HL-60 (cell line): ENCODE measurements at regions not wholly inside any gene's neighbourhood (a gene's known extent, or its start where the extent isn't known, plus 50 kb on each side); places are given as distances from the start of the nearest gene placed in this dataset.

Source experiments
- DNase-seq, 2 experiments: peaks; one replicate each; pipeline ENCODE4 v3.0.0-alpha.2; 2010 to 2020; ENCODE audit warnings: low read depth in 1 of 2, low spot score in 1 of 2
- H3K27ac ChIP-seq: fragments of 250-450 bp; sonication (Bioruptor Pico); replicated peaks from 2 replicates; pipeline ENCODE4 v1.5.1; 2020; ENCODE audit warnings: mild to moderate bottlenecking, moderate library complexity
- H3K27me3 ChIP-seq: fragments of 250-450 bp; sonication (Bioruptor Pico); 2 replicates; pipeline ENCODE4 v1.5.1; 2021; ENCODE audit warnings: mild to moderate bottlenecking, moderate library complexity; ENCODE audit not compliant: insufficient read depth, poor library complexity, severe bottlenecking
- H3K4me3 ChIP-seq: replicated peaks from 2 replicates; pipeline ENCODE4 v1.5.1; 2011; ENCODE audit warnings: mild to moderate bottlenecking, control low read depth, low read length; ENCODE audit not compliant: insufficient read depth
- GABPA ChIP-seq: IDR thresholded peaks from 2 replicates; pipeline ENCODE4 v1.6.1; 2012; ENCODE audit warnings: low read depth
- POLR2AphosphoS5 ChIP-seq: IDR thresholded peaks from 2 replicates; pipeline ENCODE4 v1.6.1; 2012; ENCODE audit warnings: low read depth
- SPI1 ChIP-seq: IDR thresholded peaks from 2 replicates; pipeline ENCODE4 v1.6.1; 2012; ENCODE audit warnings: low read depth, mild to moderate bottlenecking, borderline replicate concordance
- TF ChIP-seq, protein P1 (sequence below): IDR thresholded peaks from 2 replicates; pipeline ENCODE4 v1.6.1; 2012; ENCODE audit warnings: low read depth; ENCODE audit not compliant: insufficient replicate concordance
- TF ChIP-seq, protein P2 (sequence below): IDR thresholded peaks from one replicate; pipeline ENCODE4 v1.5.1; 2011; ENCODE audit warnings: low read length, control low read depth, inconsistent platforms; ENCODE audit not compliant: insufficient read depth

- DNase-seq, result peak in 1 of 2 experiments; percentile 26
- H3K4me3 ChIP-seq, result no peak overlapping the region
- peak; percentile 90 for TF ChIP-seq SPI1
- TF ChIP-seq, protein P1, sequence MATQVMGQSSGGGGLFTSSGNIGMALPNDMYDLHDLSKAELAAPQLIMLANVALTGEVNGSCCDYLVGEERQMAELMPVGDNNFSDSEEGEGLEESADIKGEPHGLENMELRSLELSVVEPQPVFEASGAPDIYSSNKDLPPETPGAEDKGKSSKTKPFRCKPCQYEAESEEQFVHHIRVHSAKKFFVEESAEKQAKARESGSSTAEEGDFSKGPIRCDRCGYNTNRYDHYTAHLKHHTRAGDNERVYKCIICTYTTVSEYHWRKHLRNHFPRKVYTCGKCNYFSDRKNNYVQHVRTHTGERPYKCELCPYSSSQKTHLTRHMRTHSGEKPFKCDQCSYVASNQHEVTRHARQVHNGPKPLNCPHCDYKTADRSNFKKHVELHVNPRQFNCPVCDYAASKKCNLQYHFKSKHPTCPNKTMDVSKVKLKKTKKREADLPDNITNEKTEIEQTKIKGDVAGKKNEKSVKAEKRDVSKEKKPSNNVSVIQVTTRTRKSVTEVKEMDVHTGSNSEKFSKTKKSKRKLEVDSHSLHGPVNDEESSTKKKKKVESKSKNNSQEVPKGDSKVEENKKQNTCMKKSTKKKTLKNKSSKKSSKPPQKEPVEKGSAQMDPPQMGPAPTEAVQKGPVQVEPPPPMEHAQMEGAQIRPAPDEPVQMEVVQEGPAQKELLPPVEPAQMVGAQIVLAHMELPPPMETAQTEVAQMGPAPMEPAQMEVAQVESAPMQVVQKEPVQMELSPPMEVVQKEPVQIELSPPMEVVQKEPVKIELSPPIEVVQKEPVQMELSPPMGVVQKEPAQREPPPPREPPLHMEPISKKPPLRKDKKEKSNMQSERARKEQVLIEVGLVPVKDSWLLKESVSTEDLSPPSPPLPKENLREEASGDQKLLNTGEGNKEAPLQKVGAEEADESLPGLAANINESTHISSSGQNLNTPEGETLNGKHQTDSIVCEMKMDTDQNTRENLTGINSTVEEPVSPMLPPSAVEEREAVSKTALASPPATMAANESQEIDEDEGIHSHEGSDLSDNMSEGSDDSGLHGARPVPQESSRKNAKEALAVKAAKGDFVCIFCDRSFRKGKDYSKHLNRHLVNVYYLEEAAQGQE, result no peak
- no peak overlapping the region for H3K27ac ChIP-seq
- H3K27me3 ChIP-seq, result no peaks in the 10 kb centered on the region
Observed at GRCh38 chr6:67231092-67231491, 1404.0 kb upstream of the ADGRB3 start.

- Histone ChIP-seq H3K27me3 (no peaks in the 10 kb centered on the region), H3K4me3 (no peak overlapping the region), H3K27ac (no peak overlapping the region)
- DNase-seq, result no peak
- no peak for TF ChIP-seq SPI1
- TF ChIP-seq POLR2AphosphoS5, result no peak
- TF ChIP-seq GABPA, result no peak
- TF ChIP-seq, protein P1, result no peak
- TF ChIP-seq, protein P2, sequence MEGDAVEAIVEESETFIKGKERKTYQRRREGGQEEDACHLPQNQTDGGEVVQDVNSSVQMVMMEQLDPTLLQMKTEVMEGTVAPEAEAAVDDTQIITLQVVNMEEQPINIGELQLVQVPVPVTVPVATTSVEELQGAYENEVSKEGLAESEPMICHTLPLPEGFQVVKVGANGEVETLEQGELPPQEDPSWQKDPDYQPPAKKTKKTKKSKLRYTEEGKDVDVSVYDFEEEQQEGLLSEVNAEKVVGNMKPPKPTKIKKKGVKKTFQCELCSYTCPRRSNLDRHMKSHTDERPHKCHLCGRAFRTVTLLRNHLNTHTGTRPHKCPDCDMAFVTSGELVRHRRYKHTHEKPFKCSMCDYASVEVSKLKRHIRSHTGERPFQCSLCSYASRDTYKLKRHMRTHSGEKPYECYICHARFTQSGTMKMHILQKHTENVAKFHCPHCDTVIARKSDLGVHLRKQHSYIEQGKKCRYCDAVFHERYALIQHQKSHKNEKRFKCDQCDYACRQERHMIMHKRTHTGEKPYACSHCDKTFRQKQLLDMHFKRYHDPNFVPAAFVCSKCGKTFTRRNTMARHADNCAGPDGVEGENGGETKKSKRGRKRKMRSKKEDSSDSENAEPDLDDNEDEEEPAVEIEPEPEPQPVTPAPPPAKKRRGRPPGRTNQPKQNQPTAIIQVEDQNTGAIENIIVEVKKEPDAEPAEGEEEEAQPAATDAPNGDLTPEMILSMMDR, result no peak
Observed at GRCh38 chr6:67224989-67225388, 1410.1 kb upstream of the ADGRB3 start.

DNA sequence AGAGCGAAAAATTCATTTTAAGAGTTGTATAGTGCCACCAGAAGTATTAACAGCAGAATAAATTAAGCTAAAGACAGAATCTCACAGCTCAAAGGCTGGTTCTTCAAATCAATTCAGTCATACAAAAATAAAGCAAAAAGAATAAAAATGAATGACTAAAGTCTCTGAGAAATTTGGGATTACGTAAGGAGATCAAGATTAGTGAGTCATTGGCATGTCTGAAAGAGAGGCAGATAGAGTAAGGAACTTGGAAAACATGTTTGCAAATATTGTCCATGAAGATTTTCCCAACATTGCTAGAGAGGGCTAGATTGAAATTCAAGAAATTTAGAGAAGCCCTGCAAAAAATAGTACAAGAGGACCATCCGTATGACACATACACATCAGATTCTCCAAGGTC lies 1413.9 kb upstream of the ADGRB3 start:
- DNase-seq, result no peak
- no peak overlapping the region for H3K4me3 ChIP-seq
- TF ChIP-seq SPI1 (no peak), POLR2AphosphoS5 (no peak), GABPA (no peak)
- TF ChIP-seq, protein P2, result no peak
- TF ChIP-seq, protein P1, result no peak
- H3K27ac ChIP-seq, result no peak overlapping the region
- no peaks in the 10 kb centered on the region for H3K27me3 ChIP-seq

- H3K4me3 ChIP-seq, result no peak overlapping the region
- no peaks in the 10 kb centered on the region for H3K27me3 ChIP-seq
- H3K27ac ChIP-seq, result no peak overlapping the region
- DNase-seq, result no peak
- TF ChIP-seq, protein P2, result no peak
- TF ChIP-seq, protein P1, result no peak
- TF ChIP-seq GABPA (no peak), POLR2AphosphoS5 (no peak), SPI1 (no peak)
Observed at GRCh38 chr6:67219346-67219745, 1415.7 kb upstream of the ADGRB3 start.
